KMS-11 (cell line): ENCODE measurements at regions not wholly inside any gene's neighbourhood (a gene's known extent, or its start where the extent isn't known, plus 50 kb on each side); places are given as distances from the start of the nearest gene placed in this dataset.

Source experiments
- H2AFZ ChIP-seq: fragments of 200-600 bp; sonication (generic); 2 replicates; pipeline ENCODE4 v1.6.1; 2016; ENCODE audit warnings: antibody characterized with exemption, mixed run types, low read depth
- H3K27ac ChIP-seq: fragments of 200-600 bp; sonication (generic); 2 replicates; pipeline ENCODE4 v1.6.1; 2016; ENCODE audit warnings: mild to moderate bottlenecking, mixed run types
- H3K27me3 ChIP-seq: fragments of 200-600 bp; sonication (generic); 2 replicates; pipeline ENCODE4 v1.6.1; 2017; ENCODE audit warnings: mild to moderate bottlenecking, low read depth, mixed run types, moderate library complexity; ENCODE audit not compliant: insufficient read depth
- H3K36me3 ChIP-seq: fragments of 200-600 bp; sonication (generic); 2 replicates; pipeline ENCODE4 v1.6.1; 2017; ENCODE audit warnings: mild to moderate bottlenecking, mixed run types; ENCODE audit not compliant: insufficient read depth
- H3K4me1 ChIP-seq: fragments of 200-600 bp; sonication (generic); 2 replicates; pipeline ENCODE4 v1.6.1; 2016; ENCODE audit warnings: mild to moderate bottlenecking, low read depth, mixed run types; ENCODE audit not compliant: poor library complexity, severe bottlenecking
- H3K4me2 ChIP-seq: fragments of 200-600 bp; sonication (generic); 2 replicates; pipeline ENCODE4 v1.7.0; 2016; ENCODE audit warnings: mild to moderate bottlenecking, mixed run types
- H3K4me3 ChIP-seq: fragments of 200-600 bp; sonication (generic); IDR thresholded peaks from 2 replicates; pipeline ENCODE4 v1.6.1; 2017; ENCODE audit warnings: low read depth, low read length, mixed read lengths; ENCODE audit not compliant: insufficient read depth
- H3K79me2 ChIP-seq: fragments of 200-600 bp; sonication (generic); 2 replicates; pipeline ENCODE4 v1.6.1; 2016; ENCODE audit warnings: low read depth, mixed run types; ENCODE audit not compliant: insufficient read depth
- H3K9ac ChIP-seq: fragments of 200-600 bp; sonication (generic); 2 replicates; pipeline ENCODE4 v1.6.1; 2016; ENCODE audit warnings: mild to moderate bottlenecking, mixed run types
- H4K20me1 ChIP-seq: fragments of 200-600 bp; sonication (generic); 2 replicates; pipeline ENCODE4 v1.6.1; 2016; ENCODE audit warnings: mild to moderate bottlenecking, mixed run types; ENCODE audit not compliant: insufficient read depth
- CTCF ChIP-seq: fragments of 200-600 bp; sonication (generic); conservative IDR thresholded peaks from 2 replicates; pipeline ENCODE4 v1.6.1; 2017; ENCODE audit warnings: low read depth, mild to moderate bottlenecking, antibody characterized with exemption, low read length, moderate library complexity, mixed read lengths

GRCh38 chrX:6965729-6966128 lies 181.8 kb upstream of the STS start:
- Histone ChIP-seq H3K27me3 (no peaks in the 10 kb centered on the region), H3K36me3 (no peaks in the 10 kb centered on the region), H3K4me1 (no peaks in the 10 kb centered on the region)

GRCh38 chrX:6962006-6962355 lies 185.5 kb upstream of the STS start:
- TF ChIP-seq CTCF, result no peak
- no peaks in the 10 kb centered on the region for H3K79me2 ChIP-seq
- H2AFZ ChIP-seq, result no peak overlapping the region
- no peak overlapping the region for H3K4me3 ChIP-seq
- no peak overlapping the region for H3K4me2 ChIP-seq
- no peaks in the 10 kb centered on the region for H3K4me1 ChIP-seq
- H3K27me3 ChIP-seq, result no peaks in the 10 kb centered on the region
- no peaks in the 10 kb centered on the region for H3K36me3 ChIP-seq
- no peaks in the 10 kb centered on the region for H4K20me1 ChIP-seq
- H3K9ac ChIP-seq, result no peak overlapping the region
- no peak overlapping the region for H3K27ac ChIP-seq

More at GRCh38 chrX:6965729-6966128, 181.8 kb upstream of the STS start:
- no peaks in the 10 kb centered on the region for H3K79me2 ChIP-seq
- no peak overlapping the region for H3K9ac ChIP-seq
- H3K4me3 ChIP-seq, result no peak overlapping the region
- no peak overlapping the region for H3K27ac ChIP-seq
- H2AFZ ChIP-seq, result no peak overlapping the region
- H3K4me2 ChIP-seq, result no peak overlapping the region
- H4K20me1 ChIP-seq, result no peaks in the 10 kb centered on the region
- no peak for TF ChIP-seq CTCF

GRCh38 chrX:6961286-6962005 lies 186.1 kb upstream of the STS start:
- no peaks in the 10 kb centered on the region for H3K4me1 ChIP-seq
- TF ChIP-seq CTCF, result no peak
- no peak overlapping the region for H2AFZ ChIP-seq

GRCh38 chrX:6959006-6959405 lies 188.5 kb upstream of the STS start:
- no peaks in the 10 kb centered on the region for H3K27me3 ChIP-seq
- no peak overlapping the region for H2AFZ ChIP-seq
- no peaks in the 10 kb centered on the region for H3K36me3 ChIP-seq
- no peak overlapping the region for H3K9ac ChIP-seq
- H3K4me3 ChIP-seq, result no peak overlapping the region
- no peak for TF ChIP-seq CTCF
- no peak overlapping the region for H3K27ac ChIP-seq
- no peaks in the 10 kb centered on the region for H4K20me1 ChIP-seq
- H3K79me2 ChIP-seq, result no peaks in the 10 kb centered on the region
- H3K4me2 ChIP-seq, result no peak overlapping the region
- no peaks in the 10 kb centered on the region for H3K4me1 ChIP-seq

More at GRCh38 chrX:6961286-6962005, 186.1 kb upstream of the STS start:
- H3K36me3 ChIP-seq, result no peaks in the 10 kb centered on the region
- no peaks in the 10 kb centered on the region for H4K20me1 ChIP-seq
- no peak overlapping the region for H3K4me2 ChIP-seq
- no peak overlapping the region for H3K27ac ChIP-seq
- H3K79me2 ChIP-seq, result no peaks in the 10 kb centered on the region
- no peak overlapping the region for H3K9ac ChIP-seq
- no peaks in the 10 kb centered on the region for H3K27me3 ChIP-seq
- no peak overlapping the region for H3K4me3 ChIP-seq
